ENCODE measurements at regions not wholly inside any gene's neighbourhood (a gene's known extent, or its start where the extent isn't known, plus 50 kb on each side); places are given as distances from the start of the nearest gene placed in this dataset.
"Not testable (repeated sequence)": the region's sequence is repeated elsewhere in the genome, so short reads cannot be mapped to it uniquely, and the experiment has no call there.

DNA sequence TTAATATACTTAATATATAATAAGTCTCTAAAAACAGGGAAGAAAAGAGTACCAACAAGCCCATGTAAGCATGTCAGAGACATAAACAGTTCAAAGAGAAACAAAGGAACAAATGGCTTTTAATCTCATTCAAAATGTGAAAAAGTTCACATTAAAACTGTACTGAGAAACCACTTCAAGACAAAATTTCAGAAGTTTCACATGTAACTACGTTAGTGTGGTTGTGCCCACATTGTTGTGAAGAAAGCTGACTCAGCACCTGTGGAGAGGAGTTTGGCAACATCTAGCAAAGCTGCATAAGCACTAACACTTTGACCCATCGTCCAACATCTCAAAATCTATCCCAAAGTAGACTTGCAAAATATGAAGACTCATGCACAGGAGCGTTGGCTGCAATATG is 82.6 kb downstream of the NAPG start:
- TF ChIP-seq SIN3A (IDR thresholded peaks at IDR 0.05; ENCODE audit: low read depth, low read length); FOS (IDR thresholded peaks at IDR 0.05; ENCODE audit: borderline replicate concordance, extremely low read depth, insufficient read length); EP300 (IDR thresholded peaks at IDR 0.05; ENCODE audit: borderline replicate concordance in 1 of 2, control insufficient read depth in 1 of 2, low read depth in 2 of 2, low read length in 2 of 2); FOXM1 (IDR thresholded peaks at IDR 0.05; ENCODE audit: low read depth, low read length); JUNB (IDR thresholded peaks at IDR 0.05); TARDBP (IDR thresholded peaks at IDR 0.05; ENCODE audit: borderline replicate concordance): not testable (repeated sequence)

Measured in GM12878 (cell line).